ENCODE measurements at regions not wholly inside any gene's neighbourhood (a gene's known extent, or its start where the extent isn't known, plus 50 kb on each side); places are given as distances from the start of the nearest gene placed in this dataset.

DNA sequence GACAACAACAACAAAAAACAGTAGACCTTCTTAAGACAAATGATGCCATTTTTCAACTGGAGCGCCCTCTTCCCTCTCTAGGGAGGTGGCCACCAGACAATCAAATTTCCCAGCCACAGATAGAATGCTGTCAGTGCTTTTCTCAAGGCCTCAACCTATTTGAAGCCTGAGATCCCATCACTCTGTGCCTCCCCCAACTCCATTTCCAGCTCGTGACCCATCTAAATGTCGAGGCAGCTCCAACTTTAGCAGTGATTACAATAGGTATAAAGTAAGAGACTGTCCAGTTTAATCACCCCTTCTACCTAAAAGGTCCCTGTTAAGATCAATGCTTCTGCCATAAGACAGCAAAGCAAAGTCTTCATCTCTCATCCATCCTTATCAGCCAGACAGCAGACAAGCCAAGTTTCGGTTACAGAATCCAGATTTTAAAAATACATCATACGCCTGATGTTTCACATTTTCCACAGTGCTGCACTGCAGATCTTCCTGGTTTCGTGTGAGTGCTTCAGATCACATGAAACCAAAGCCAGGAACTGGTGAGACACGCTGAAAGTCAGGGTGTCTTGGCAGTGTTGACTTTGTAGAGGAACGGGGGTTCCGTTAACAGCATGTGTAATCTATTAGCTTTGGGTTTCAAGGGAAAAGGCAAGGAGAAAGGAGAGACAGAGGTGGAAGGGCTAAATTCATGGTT, 447.8 kb downstream of the ENC1 start:
- Histone ChIP-seq H3K36me3 (ENCODE audit: control insufficient read depth, insufficient read depth, low read length) (no peaks in the 10 kb centered on the region), H3K27me3 (ENCODE audit: control insufficient read depth, insufficient read depth, low read length) (no peaks in the 10 kb centered on the region), H3K4me3 (ENCODE audit: low read depth, low read length) (no peak overlapping the region)
- DNase-seq (ENCODE audit: low read depth) = no peak
- TF ChIP-seq, protein P1, sequence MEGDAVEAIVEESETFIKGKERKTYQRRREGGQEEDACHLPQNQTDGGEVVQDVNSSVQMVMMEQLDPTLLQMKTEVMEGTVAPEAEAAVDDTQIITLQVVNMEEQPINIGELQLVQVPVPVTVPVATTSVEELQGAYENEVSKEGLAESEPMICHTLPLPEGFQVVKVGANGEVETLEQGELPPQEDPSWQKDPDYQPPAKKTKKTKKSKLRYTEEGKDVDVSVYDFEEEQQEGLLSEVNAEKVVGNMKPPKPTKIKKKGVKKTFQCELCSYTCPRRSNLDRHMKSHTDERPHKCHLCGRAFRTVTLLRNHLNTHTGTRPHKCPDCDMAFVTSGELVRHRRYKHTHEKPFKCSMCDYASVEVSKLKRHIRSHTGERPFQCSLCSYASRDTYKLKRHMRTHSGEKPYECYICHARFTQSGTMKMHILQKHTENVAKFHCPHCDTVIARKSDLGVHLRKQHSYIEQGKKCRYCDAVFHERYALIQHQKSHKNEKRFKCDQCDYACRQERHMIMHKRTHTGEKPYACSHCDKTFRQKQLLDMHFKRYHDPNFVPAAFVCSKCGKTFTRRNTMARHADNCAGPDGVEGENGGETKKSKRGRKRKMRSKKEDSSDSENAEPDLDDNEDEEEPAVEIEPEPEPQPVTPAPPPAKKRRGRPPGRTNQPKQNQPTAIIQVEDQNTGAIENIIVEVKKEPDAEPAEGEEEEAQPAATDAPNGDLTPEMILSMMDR (IDR thresholded peaks at IDR 0.05; ENCODE audit: insufficient read depth, low read length, poor library complexity, severe bottlenecking) = no peak

DNA sequence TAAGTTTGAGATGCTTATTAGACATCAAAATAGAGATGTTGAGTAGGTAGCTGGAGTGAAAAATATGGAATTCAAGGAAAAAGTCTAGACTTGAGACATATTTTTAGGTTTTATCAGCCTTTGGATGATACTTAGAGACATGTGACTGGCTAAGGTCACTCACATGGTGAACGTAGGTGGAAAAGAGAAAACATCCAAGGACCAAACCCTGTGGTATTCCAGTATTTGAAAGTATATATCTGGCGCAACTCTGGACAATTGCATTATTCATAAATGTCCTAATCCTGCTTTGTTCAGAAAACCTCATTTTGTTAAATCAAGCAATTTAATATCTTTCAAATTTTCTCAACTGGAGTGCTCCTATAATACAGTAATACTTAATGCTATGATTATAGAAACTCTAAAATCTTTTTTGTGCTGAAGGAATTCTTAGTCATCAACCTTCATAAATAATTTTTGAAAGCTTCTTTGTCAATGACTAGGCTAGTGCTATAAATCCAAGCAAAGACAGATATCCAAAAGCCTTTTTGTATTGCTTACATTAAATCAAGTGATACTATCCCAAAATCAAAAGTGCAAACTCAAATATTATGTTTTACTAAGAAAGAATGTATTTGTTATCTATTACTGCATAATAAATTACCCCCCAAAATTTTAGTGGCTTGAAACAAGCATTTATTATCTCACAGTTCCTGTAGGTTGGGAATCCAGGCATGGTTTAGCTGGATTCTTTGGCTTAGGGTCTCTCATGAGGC, 452.0 kb downstream of the ENC1 start:
- DNase-seq (ENCODE audit: low read depth) = no peak
- TF ChIP-seq, protein P1 (IDR thresholded peaks at IDR 0.05; ENCODE audit: insufficient read depth, low read length, poor library complexity, severe bottlenecking) = no peak
- no peaks in the 10 kb centered on the region for H3K36me3 ChIP-seq (ENCODE audit: control insufficient read depth, insufficient read depth, low read length)
- H3K4me3 ChIP-seq (ENCODE audit: low read depth, low read length) = no peak overlapping the region
- no peaks in the 10 kb centered on the region for H3K27me3 ChIP-seq (ENCODE audit: control insufficient read depth, insufficient read depth, low read length)

DNA sequence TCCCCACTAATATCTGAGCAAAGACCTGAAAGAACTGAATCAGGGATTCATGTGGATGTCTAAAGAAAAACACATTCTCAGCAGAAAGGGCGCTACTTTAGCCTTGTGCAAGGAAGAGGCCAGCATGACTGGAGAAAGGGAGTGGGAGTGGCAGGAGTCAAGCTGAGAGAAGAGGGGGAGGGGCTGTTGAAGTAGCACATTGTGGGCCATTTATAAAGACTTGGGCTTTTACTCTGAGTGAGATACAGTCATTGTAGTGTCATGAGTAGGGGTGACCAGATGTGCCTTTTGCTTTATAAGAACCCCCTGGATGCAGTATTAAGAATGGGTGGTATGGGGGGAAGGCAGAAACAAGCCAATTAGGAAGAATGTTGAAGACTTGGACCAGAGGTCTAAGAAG, 452.8 kb downstream of the ENC1 start:
- Histone ChIP-seq H3K27me3 (ENCODE audit: control insufficient read depth, insufficient read depth, low read length) (no peaks in the 10 kb centered on the region), H3K4me3 (ENCODE audit: low read depth, low read length) (no peak overlapping the region), H3K36me3 (ENCODE audit: control insufficient read depth, insufficient read depth, low read length) (no peaks in the 10 kb centered on the region)
- no peak for DNase-seq (ENCODE audit: low read depth)
- TF ChIP-seq, protein P1 (IDR thresholded peaks at IDR 0.05; ENCODE audit: insufficient read depth, low read length, poor library complexity, severe bottlenecking) = no peak

DNA sequence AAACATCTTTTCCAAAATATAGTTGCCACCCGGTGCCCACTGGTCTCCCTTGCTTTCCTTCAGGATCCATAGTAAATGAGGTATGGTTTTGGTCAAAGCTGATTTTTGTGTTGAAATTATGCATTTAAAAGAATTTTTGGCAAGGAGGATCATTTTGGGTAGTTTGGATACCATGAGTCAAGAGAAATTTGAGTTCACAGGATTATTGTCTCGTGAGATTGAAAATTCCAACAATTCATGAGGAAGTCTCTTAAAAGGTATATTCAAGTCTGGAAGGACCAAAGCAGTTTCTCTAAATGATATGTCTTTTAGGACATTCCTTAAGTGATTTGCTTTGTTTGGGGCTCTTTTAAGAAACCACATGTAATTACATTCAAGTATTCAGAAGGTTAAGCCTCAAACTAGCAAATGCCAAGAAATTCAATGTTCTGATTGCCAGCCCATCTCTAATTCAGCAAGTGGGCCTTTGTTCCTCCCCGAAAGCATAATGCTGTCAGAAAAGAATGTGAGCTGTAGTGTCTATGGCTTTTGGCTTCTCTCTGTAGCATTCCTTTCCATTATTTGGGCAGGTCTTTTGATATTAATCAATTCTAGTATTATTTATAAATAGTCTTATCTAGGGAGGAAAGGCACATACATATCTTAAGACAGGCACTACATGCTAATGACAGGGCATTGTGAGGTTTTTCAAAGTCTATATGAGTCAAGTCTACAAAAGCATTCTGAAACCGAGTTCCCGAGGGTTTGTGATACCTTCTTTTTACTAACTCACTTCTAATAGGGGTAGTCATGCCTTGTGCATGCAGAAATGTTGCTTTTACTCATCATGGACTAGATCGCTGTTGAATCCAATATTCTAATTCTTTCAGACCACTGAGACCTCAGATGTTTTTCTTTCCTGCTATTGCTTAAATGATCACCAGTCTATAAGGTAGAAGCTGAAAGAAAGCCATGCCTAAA, 453.9 kb downstream of the ENC1 start:
- Histone ChIP-seq H3K36me3 (ENCODE audit: control insufficient read depth, insufficient read depth, low read length) (no peaks in the 10 kb centered on the region), H3K27me3 (ENCODE audit: control insufficient read depth, insufficient read depth, low read length) (no peaks in the 10 kb centered on the region), H3K4me3 (ENCODE audit: low read depth, low read length) (no peak overlapping the region)
- DNase-seq (ENCODE audit: low read depth) = no peak
- TF ChIP-seq, protein P1 (IDR thresholded peaks at IDR 0.05; ENCODE audit: insufficient read depth, low read length, poor library complexity, severe bottlenecking) = no peak

DNA sequence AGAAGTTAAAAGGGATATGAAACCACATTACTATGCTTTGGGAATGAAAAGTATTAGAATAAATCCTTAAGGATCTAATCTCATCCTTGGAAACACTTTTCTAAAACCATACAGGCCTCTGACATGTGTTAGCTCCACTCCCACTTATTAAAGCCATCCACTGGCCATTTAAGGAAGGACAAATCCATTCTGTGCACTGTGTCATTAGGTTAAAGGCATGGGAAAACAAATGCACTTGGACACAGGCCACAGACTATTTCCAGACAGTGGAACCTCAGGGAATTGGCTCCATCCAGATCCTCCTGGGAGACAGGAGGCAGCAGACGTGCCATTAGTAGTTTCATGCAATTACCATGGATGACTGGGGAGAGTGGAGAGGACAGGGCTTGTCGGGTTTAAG, 454.9 kb downstream of the ENC1 start:
- Histone ChIP-seq H3K36me3 (ENCODE audit: control insufficient read depth, insufficient read depth, low read length) (no peaks in the 10 kb centered on the region), H3K27me3 (ENCODE audit: control insufficient read depth, insufficient read depth, low read length) (no peaks in the 10 kb centered on the region), H3K4me3 (ENCODE audit: low read depth, low read length) (no peak overlapping the region)
- TF ChIP-seq, protein P1 (IDR thresholded peaks at IDR 0.05; ENCODE audit: insufficient read depth, low read length, poor library complexity, severe bottlenecking) = no peak
- DNase-seq (ENCODE audit: low read depth) = no peak
